Left renal pelvis (tissue), 4 donors: ENCODE measurements at regions not wholly inside any gene's neighbourhood (a gene's known extent, or its start where the extent isn't known, plus 50 kb on each side); places are given as distances from the start of the nearest gene placed in this dataset.

Source experiments
- DNase-seq, 4 donors: peaks; one replicate each; pipeline ENCODE4 v3.0.0-alpha.2; 2013; ENCODE audit warnings: low read depth in 4 of 4, low spot score in 3 of 4

DNA sequence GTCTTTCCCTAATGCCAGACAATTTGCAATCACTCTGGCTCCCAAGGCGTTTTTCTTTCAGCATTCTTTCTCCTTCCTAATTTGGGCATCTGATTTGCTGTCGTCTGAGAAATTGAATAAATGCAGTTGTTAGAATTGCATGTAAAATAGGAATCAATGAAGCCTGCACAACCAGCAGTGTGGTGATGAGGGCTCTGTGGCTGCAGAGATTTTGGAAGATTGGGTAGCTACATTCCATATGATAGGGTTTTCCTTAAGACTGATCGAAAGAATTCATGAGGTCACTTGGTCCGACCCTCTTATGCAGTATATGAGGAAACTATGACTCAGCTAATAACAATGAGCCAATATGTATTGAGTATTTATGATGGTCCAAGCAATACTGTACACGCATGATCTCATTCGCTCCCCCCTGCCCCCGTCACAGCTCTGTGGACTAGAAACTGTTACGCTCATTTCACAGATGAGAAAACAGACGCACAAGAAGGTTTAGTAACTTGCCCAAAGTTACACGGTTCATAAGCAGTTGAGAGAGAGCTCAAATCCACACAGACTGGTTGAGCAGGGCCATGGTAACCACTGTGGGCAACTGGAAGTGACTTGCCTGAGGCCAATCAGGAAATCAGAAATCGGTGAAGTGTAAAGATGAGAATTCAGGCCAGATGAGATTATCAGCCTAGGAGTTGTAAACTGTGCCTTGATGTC is 527.2 kb downstream of the GATA3 start:
- DNase-seq = peak in 1 of 4 donors; percentile 40

- DNase-seq = no peak
Measured at GRCh38 chr10:8583096-8583495, 528.6 kb downstream of the GATA3 start.

- DNase-seq = no peak
Measured at GRCh38 chr10:8584666-8585065, 530.2 kb downstream of the GATA3 start.

- DNase-seq = no peak
Measured at GRCh38 chr10:8586504-8586903, 532.0 kb downstream of the GATA3 start.

GRCh38 chr10:8588135-8588534 is 533.6 kb downstream of the GATA3 start:
- DNase-seq = no peak

GRCh38 chr10:8590518-8590917 is 536.0 kb downstream of the GATA3 start:
- DNase-seq = no peak

DNA sequence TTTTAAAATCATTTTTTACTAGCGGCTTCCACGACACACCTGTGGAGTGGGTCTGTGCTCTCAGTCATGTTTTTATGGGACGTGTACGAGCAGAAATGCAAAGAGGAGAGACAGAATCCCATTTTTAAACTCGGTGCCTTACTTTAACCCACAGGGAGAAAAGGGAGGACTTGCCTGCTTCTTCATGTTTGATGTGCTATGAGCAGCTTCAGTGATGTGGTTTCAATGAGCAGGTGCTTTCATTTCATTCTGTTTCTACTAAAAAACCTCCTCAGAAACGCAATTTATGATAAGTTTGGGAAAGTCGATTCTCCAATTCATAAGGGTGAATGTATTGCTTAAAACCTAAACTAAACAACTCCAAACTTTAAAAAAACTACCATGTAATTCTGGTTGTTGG is 537.2 kb downstream of the GATA3 start:
- no peak for DNase-seq

- no peak for DNase-seq
Measured at GRCh38 chr10:8594176-8594575, 539.7 kb downstream of the GATA3 start.

GRCh38 chr10:8594711-8595110 is 540.2 kb downstream of the GATA3 start:
- DNase-seq = no peak

DNA sequence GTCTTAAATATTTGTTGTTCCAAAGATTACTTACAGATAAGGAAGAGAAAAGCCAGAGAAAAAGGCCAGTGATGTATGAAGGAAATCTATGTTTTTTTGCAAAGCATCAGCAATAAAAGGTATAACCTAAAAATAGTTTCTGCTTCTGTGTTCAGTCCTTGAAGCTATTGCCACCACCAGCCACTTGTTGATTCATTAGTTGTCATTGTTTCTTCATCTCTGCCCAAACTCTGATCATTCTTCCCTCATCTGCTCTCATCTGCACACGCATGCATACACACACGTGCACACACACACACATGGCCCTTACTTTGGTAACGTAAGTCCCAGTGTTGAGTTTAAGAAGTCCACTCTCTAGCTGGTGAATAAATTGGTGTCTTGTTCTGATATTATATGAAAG is 540.7 kb downstream of the GATA3 start:
- no peak for DNase-seq

DNA sequence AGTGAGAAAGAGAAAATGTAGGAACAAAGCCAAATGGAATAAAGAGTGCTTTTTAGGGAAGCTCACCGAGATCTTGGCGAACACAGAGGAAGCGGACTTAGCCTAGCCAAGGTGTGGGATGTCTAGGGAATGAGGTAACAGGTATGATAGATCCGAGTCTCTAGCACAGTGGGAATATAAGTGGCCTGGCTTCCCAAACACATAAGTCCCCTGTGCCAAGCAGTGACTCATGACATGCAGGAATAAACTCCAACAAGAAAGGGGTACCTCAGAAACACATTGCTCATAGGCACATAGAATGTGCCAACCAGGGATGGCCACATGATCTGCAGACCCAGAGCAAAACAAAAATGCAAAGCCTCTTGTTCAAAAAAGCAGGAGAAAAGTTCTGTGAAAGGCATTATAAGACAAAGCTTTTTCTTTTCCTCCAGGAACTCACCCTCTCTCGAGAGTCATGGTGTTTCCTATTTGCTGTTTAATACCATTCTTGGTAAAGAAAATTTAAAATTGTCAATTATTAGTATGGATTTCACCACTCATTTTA is 542.5 kb downstream of the GATA3 start:
- DNase-seq = no peak

DNA sequence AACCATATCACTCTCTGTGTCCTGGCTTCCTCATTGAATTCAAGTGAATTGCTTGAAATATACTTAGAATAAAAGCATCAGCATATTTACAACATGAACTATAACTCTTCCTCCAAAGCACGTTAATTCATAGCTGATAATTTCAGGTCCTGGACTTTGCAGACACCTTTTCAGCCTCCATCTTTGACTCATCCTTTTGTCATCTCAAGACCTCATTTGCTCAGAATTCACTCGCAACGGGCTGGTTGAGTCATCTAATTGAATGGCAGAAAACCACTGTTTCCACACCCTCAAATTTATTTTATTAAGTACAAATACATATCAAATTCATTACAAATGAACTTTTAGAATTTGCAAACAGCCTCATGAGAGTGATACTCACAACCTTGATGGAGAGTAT is 545.7 kb downstream of the GATA3 start:
- no peak for DNase-seq

DNA sequence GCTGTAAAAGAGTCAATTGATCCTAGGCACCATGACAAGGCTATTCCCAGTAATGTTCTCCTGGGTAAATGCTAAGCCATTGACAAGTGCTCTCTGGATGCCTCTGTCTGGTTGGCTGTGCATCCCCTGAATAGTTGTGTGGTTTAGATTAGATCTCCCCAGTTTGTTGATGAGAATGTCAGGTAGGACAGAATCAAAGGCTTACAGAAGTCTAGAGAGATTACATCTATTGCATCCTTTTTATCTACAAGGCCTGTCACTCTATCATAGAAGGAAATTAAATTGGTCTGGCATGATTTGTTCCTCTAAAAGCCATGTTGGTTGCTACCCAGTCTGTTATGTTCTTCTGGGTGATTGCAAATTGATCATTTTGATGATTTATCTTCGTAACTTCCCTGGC is 548.3 kb downstream of the GATA3 start:
- no peak for DNase-seq

- DNase-seq = no peak
Measured at GRCh38 chr10:8614054-8614565, 559.6 kb downstream of the GATA3 start.

GRCh38 chr10:8615118-8615517 is 560.6 kb downstream of the GATA3 start:
- DNase-seq = no peak

DNA sequence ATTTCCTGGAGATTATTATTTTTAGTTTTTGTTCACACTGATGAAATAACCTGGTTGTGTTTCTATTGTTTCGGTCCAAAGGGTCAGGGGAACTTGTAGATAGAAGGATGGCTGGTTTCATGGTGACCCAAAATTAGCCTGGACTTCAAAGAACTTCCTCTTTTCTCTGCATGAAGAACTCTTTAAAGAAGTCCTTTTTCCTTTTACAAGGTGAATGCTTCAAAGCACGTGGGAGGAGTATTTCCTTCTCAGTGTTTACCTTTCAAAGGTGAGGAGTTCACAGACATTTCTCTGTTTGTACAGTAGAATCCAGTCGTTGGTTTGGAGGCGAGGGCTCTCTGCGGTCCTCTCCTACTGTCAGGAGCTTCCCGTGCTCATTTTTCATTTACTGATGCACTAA is 561.7 kb downstream of the GATA3 start:
- no peak for DNase-seq

DNA sequence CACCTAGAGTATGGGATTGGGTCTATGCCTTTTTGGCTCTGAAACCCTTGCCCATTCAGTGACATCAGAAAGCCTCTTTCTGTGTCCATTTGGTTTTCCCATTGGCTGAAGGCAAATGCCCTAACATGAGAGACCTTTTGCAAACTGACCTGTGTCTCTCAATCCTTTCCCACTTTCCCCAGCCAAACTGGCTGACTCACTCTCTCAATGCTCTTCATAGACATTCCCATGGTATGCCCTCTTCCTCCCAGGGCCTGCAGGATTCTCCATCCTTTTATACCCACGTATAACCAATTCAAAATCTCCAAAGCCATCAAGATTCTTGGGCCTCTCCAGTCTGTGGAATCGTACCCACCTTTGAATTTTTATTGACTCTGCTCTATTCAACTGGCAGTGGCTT is 563.3 kb downstream of the GATA3 start:
- DNase-seq = no peak

- DNase-seq = no peak
Measured at GRCh38 chr10:8618834-8619233, 564.3 kb downstream of the GATA3 start.

DNA sequence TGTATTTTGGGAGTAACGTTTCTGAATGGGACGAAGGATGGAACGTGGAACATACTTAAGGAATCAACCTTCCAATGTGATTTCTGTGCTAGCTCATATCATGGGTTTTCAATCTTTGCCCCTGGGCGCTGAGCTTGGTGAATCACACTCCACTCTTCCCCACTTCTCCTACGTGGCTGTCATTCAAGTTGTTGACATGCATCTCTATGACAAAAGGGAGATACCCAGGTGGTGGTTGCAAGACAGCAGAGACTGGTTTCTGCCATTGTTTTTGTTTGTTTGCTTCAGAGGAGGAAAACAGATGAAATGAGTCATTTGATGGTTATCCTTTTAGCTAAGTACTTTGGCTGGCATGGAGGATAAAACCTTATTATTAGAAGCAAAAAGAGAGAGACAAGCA is 573.9 kb downstream of the GATA3 start:
- no peak for DNase-seq

- DNase-seq = no peak
Measured at GRCh38 chr10:8633909-8634308, 579.4 kb downstream of the GATA3 start.

DNA sequence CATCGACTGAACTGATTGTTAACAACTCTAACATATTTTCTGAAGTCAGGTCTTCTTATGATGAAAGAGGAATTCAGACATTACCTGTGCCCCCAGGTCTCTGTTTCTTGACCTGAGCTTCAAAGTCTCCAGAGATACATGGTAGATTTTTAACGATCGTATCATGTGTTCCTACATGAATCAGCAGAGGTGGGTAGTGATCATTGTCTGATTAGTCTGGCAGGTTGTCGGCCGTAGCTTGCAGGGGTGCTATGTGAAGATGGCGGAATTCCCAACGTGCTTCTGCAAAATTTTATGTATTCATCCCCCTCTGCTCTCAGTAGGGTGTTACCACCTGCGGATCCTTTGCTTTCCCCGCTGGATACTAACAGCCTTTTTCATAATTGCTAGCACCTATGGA is 581.9 kb downstream of the GATA3 start:
- DNase-seq = no peak

DNA sequence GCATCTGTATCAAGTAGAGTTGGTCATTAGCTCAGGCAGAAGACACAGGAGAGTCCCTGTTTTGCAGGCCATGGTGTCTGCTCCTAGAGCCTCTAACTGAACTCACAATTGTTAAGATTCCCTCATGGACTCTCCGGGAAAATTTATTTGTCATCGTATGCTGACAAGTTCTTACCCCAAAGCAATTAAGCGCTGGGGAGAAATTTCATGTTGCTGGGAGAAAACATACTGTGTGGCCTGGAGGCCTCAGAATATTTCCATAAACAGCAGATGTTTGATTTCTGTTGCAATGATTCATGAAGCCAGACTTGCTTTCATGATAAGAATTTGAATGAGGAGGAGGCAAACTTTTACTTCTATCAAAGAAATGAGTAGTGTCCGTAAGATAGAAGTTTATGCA is 583.2 kb downstream of the GATA3 start:
- DNase-seq = peak in 2 of 4 donors; percentile 16 to 18
